K562 (cell line): ENCODE measurements at regions not wholly inside any gene's neighbourhood (a gene's known extent, or its start where the extent isn't known, plus 50 kb on each side); places are given as distances from the start of the nearest gene placed in this dataset.

Source experiments
- ATAC-seq: fragments of 200-7000 bp; cut with Tn5 transposase; 3 replicates; pipeline ENCODE4 v1.9.1; 2020; ENCODE audit warnings: moderate library complexity
- BruUV-seq: library from RNA; stranded (reverse); fragments of 400-500 nt; replicated peaks from 2 replicates; lab custom pipeline; 2021; lab: Mats Ljungman, UMichigan
- CTCF ChIA-PET: fragments of 300-600 bp; formaldehyde crosslinking; extraction: SDS; loops from one replicate; lab custom pipeline; 2021; ENCODE audit warnings: low intra/inter-chr PET ratio; lab: Yijun Ruan, JAX
- POLR2A ChIA-PET: fragments of 300-600, 350-650 bp; sonication (Branson Sonifier 250); formaldehyde crosslinking; extraction: SDS; loops from one replicate; lab custom pipeline; 2021; ENCODE audit warnings: antibody characterized with exemption, inconsistent platforms; lab: Yijun Ruan, JAX
- DNase-seq, 4 experiments: peaks; one replicate each; pipeline versions ENCODE4 v3.0.0 to v3.0.0-alpha.2; 2011 to 2018; ENCODE audit warnings: low spot score in 3 of 4, mixed read lengths in 3 of 4; ENCODE audit errors: extremely low read depth in 1 of 4
- FAIRE-seq: peaks from 2 replicates; lab custom pipeline; 2011; peaks lifted over from hg19 to GRCh38; lab: Jason Lieb, UNC
- H2AFZ ChIP-seq: 2 replicates; pipeline ENCODE4 v1.6.0; 2011; ENCODE audit warnings: low read depth, low read length, control low read depth, inconsistent platforms
- H3K27ac ChIP-seq: fragments of 200-600 bp; 3 replicates; pipeline ENCODE4 v1.8.0; 2011; ENCODE audit warnings: low read depth, mild to moderate bottlenecking, control low read depth, inconsistent platforms, low read length, moderate library complexity, mixed read lengths; ENCODE audit errors: extremely low read depth
- H3K27me3 ChIP-seq, 2 experiments: fragments of 300-600 bp in 1 of 2; 2 replicates in 1 of 2; 3 replicates in 1 of 2; pipeline versions ENCODE4 v1.6.0 to v1.8.0; 2011; ENCODE audit warnings: inconsistent platforms in 2 of 2, low read length in 2 of 2, mild to moderate bottlenecking in 1 of 2, mixed read lengths in 1 of 2, moderate library complexity in 1 of 2; ENCODE audit not compliant: control insufficient read depth in 2 of 2, insufficient read depth in 2 of 2
- H3K36me3 ChIP-seq: fragments of 300-600 bp; 3 replicates; pipeline ENCODE4 v1.8.0; 2011; ENCODE audit warnings: mild to moderate bottlenecking, low read length, inconsistent platforms; ENCODE audit not compliant: control insufficient read depth, insufficient read depth
- H3K4me1 ChIP-seq, 2 experiments: fragments of 200-600 bp in 1 of 2; replicated peaks in 1 of 2; 2 replicates in 1 of 2; 3 replicates in 1 of 2; pipeline versions ENCODE4 v1.5.1 to v1.8.0; 2011; ENCODE audit warnings: inconsistent platforms in 2 of 2, low read length in 2 of 2, mild to moderate bottlenecking in 1 of 2, mixed read lengths in 1 of 2, moderate library complexity in 1 of 2; ENCODE audit not compliant: control insufficient read depth in 2 of 2, insufficient read depth in 2 of 2
- H3K4me2 ChIP-seq: 2 replicates; pipeline ENCODE4 v1.6.1; 2011; ENCODE audit warnings: low read length, control low read depth, inconsistent platforms, mixed read lengths; ENCODE audit not compliant: insufficient read depth
- H3K4me3 ChIP-seq: fragments of 200-600 bp; sonication (generic), shearing (Covaris generic); 2 replicates; pipeline ENCODE4 v1.5.1; 2016; ENCODE audit warnings: control low read depth, inconsistent platforms
- H3K79me2 ChIP-seq: fragments of 200-600 bp; 3 replicates; pipeline ENCODE4 v1.8.0; 2011; ENCODE audit warnings: low read length, inconsistent platforms; ENCODE audit not compliant: control insufficient read depth, insufficient read depth
- H3K9ac ChIP-seq, 2 experiments: 2 replicates each; pipeline versions ENCODE4 v1.6.0 to v1.6.1; 2011; ENCODE audit warnings: low read depth in 2 of 2, low read length in 2 of 2, control low read depth in 1 of 2, inconsistent platforms in 1 of 2, mild to moderate bottlenecking in 1 of 2, mixed read lengths in 1 of 2; ENCODE audit not compliant: insufficient read depth in 1 of 2
- H3K9me1 ChIP-seq: one replicate; pipeline ENCODE4 v1.6.0; 2011; ENCODE audit warnings: inconsistent platforms, mild to moderate bottlenecking, low read length, moderate library complexity; ENCODE audit not compliant: control insufficient read depth, insufficient read depth
- H3K9me3 ChIP-seq: replicated peaks from 2 replicates; pipeline ENCODE4 v1.5.1; 2011; ENCODE audit warnings: low read depth, low read length, inconsistent platforms; ENCODE audit not compliant: control insufficient read depth, insufficient read depth
- H4K20me1 ChIP-seq: replicated peaks from 2 replicates; pipeline ENCODE4 v1.6.1; 2011; ENCODE audit warnings: low read length, inconsistent platforms, mixed read lengths; ENCODE audit not compliant: control insufficient read depth, insufficient read depth
- ARID2 ChIP-seq: fragments of 450-650 bp; IDR thresholded peaks from 2 replicates; pipeline ENCODE4 v1.6.1; 2017; ENCODE audit warnings: antibody characterized with exemption, mild to moderate bottlenecking
- FOXP1 ChIP-seq: sonication (generic); formaldehyde crosslinking; IDR thresholded peaks from 2 replicates; pipeline ENCODE4 v1.8.0; 2022; ENCODE audit warnings: mild to moderate bottlenecking, missing genetic modification reagents
- MEIS2 ChIP-seq: fragments of 450-650 bp; IDR thresholded peaks from 2 replicates; pipeline ENCODE4 v1.6.1; 2014; ENCODE audit warnings: mild to moderate bottlenecking; ENCODE audit not compliant: partially characterized antibody
- WGBS: fragments of 100-300 bp; shearing (Covaris generic); methylation state at CpG from one replicate; pipeline ENCODE4 v1.1.6; 2016; ENCODE audit warnings: low coverage, mixed read lengths; ENCODE audit not compliant: insufficient coverage; ENCODE audit errors: missing lambda C conversion rate; 5-methylcytosine and 5-hydroxymethylcytosine counted together
- in situ Hi-C: fragments of 300-500 bp; cut with MboI; formaldehyde crosslinking; loops from 4 replicates; pipeline ENCODE4 v1.15.0; 2018; ENCODE audit warnings: inconsistent platforms, mixed read lengths
- intact Hi-C: fragments of 100-400 bp; cut with micrococcal nuclease; formaldehyde crosslinking; loops from 2 replicates; pipeline ENCODE4 v1.14.2; 2022
- TF ChIP-seq, protein P1 (sequence below): sonication (generic); formaldehyde crosslinking; IDR thresholded peaks from 2 replicates; pipeline ENCODE4 v1.8.0; 2022; ENCODE audit warnings: missing genetic modification reagents, mild to moderate bottlenecking, borderline replicate concordance
- TF ChIP-seq, protein P2 (sequence below): fragments of 150-350 bp; conservative IDR thresholded peaks from 2 replicates; pipeline ENCODE4 v1.6.1; 2014; ENCODE audit warnings: low read length
- TF ChIP-seq, protein P3 (sequence below), 2 experiments: fragments of 450-650 bp; formaldehyde crosslinking in 1 of 2; IDR thresholded peaks; 2 replicates each; pipeline versions ENCODE4 v1.4.0 to v1.6.1; 2014 to 2020; ENCODE audit warnings: mild to moderate bottlenecking in 2 of 2, borderline replicate concordance in 1 of 2, low read depth in 1 of 2

DNA sequence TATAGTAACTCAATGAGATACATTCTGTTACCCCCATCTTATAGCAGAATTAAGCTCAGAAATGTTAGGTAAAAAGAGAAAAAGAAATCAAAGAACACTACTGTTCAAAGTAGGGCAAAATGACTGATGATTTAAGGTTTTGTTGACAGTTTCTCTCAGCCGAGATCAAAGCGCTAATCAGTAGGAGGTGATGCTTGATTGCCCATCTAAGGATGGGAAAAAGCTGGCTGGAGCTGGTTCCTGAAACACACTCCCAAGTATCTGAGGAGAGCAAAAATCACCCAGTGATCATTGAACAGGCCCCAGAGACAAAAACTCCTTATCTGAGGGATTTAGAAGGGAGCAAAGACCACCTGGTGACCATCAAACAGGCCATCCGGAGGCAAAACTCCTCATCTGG is 64.5 kb upstream of the CSF1 start:
- intact Hi-C loops (no loop called here), in situ Hi-C loops (no loop called here)
- no peak overlapping the region for H3K4me3 ChIP-seq
- no peak overlapping the region for H3K27ac ChIP-seq
- no peak overlapping the region for H3K4me2 ChIP-seq
- no peak overlapping the region for H2AFZ ChIP-seq
- no peaks in the 10 kb centered on the region for H3K27me3 ChIP-seq
- H3K79me2 ChIP-seq: no peaks in the 10 kb centered on the region
- CTCF ChIA-PET: no interaction called here
- no TSS peak for BruUV-seq
- no peak for DNase-seq
- FAIRE-seq: no peak
- no peaks in the 10 kb centered on the region for H3K9me3 ChIP-seq
- 46% methylated on average over 3 of the region's 3 CpGs for WGBS
- POLR2A ChIA-PET: interaction anchor here (0.7 to 1.7 kb wide), 4 partner anchors 10 to 20 kb away, joined by 3 to 9 read pairs (median 4); no protein-coding TSS in a partner anchor
- no peaks in the 10 kb centered on the region for H4K20me1 ChIP-seq
- peaks cover under 1 to 9% of the 10 kb centered on the region in 2 experiments; a peak in 3 of 5 replicates for H3K4me1 ChIP-seq
- no peaks in the 10 kb centered on the region for H3K36me3 ChIP-seq
- no peak for ATAC-seq
- H3K9me1 ChIP-seq: no peaks in the 10 kb centered on the region
- H3K9ac ChIP-seq: no peak overlapping the region
- no peak for TF ChIP-seq ARID2
- TF ChIP-seq, protein P1, sequence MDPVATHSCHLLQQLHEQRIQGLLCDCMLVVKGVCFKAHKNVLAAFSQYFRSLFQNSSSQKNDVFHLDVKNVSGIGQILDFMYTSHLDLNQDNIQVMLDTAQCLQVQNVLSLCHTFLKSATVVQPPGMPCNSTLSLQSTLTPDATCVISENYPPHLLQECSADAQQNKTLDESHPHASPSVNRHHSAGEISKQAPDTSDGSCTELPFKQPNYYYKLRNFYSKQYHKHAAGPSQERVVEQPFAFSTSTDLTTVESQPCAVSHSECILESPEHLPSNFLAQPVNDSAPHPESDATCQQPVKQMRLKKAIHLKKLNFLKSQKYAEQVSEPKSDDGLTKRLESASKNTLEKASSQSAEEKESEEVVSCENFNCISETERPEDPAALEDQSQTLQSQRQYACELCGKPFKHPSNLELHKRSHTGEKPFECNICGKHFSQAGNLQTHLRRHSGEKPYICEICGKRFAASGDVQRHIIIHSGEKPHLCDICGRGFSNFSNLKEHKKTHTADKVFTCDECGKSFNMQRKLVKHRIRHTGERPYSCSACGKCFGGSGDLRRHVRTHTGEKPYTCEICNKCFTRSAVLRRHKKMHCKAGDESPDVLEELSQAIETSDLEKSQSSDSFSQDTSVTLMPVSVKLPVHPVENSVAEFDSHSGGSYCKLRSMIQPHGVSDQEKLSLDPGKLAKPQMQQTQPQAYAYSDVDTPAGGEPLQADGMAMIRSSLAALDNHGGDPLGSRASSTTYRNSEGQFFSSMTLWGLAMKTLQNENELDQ: no peak
- no peak for TF ChIP-seq FOXP1 (CRISPR knock-in tag)
- TF ChIP-seq, protein P2, sequence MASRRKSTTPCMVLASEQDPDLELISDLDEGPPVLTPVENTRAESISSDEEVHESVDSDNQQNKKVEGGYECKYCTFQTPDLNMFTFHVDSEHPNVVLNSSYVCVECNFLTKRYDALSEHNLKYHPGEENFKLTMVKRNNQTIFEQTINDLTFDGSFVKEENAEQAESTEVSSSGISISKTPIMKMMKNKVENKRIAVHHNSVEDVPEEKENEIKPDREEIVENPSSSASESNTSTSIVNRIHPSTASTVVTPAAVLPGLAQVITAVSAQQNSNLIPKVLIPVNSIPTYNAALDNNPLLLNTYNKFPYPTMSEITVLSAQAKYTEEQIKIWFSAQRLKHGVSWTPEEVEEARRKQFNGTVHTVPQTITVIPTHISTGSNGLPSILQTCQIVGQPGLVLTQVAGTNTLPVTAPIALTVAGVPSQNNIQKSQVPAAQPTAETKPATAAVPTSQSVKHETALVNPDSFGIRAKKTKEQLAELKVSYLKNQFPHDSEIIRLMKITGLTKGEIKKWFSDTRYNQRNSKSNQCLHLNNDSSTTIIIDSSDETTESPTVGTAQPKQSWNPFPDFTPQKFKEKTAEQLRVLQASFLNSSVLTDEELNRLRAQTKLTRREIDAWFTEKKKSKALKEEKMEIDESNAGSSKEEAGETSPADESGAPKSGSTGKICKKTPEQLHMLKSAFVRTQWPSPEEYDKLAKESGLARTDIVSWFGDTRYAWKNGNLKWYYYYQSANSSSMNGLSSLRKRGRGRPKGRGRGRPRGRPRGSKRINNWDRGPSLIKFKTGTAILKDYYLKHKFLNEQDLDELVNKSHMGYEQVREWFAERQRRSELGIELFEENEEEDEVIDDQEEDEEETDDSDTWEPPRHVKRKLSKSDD: no peak
- TF ChIP-seq, protein P3, sequence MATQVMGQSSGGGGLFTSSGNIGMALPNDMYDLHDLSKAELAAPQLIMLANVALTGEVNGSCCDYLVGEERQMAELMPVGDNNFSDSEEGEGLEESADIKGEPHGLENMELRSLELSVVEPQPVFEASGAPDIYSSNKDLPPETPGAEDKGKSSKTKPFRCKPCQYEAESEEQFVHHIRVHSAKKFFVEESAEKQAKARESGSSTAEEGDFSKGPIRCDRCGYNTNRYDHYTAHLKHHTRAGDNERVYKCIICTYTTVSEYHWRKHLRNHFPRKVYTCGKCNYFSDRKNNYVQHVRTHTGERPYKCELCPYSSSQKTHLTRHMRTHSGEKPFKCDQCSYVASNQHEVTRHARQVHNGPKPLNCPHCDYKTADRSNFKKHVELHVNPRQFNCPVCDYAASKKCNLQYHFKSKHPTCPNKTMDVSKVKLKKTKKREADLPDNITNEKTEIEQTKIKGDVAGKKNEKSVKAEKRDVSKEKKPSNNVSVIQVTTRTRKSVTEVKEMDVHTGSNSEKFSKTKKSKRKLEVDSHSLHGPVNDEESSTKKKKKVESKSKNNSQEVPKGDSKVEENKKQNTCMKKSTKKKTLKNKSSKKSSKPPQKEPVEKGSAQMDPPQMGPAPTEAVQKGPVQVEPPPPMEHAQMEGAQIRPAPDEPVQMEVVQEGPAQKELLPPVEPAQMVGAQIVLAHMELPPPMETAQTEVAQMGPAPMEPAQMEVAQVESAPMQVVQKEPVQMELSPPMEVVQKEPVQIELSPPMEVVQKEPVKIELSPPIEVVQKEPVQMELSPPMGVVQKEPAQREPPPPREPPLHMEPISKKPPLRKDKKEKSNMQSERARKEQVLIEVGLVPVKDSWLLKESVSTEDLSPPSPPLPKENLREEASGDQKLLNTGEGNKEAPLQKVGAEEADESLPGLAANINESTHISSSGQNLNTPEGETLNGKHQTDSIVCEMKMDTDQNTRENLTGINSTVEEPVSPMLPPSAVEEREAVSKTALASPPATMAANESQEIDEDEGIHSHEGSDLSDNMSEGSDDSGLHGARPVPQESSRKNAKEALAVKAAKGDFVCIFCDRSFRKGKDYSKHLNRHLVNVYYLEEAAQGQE (IDR thresholded peaks at IDR 0.05; ENCODE audit: borderline replicate concordance): peak; percentile 53; the same call in 1 of the 2 replicates
- TF ChIP-seq, protein P3 (CRISPR knock-in tag; IDR thresholded peaks at IDR 0.05; ENCODE audit: low read depth): no peak
- peak; percentile 91 for TF ChIP-seq MEIS2
